Activated naive CD4-positive, alpha-beta T cell treated with anti-CD3 and anti-CD28 coated beads, Interleukin-2, amount 50 U/mL, for 24 hours (primary cell): ENCODE measurements at regions not wholly inside any gene's neighbourhood (a gene's known extent, or its start where the extent isn't known, plus 50 kb on each side); places are given as distances from the start of the nearest gene placed in this dataset.
"Not testable (repeated sequence)": the region's sequence is repeated elsewhere in the genome, so short reads cannot be mapped to it uniquely, and the experiment has no call there.

Experiments
- H3K27ac Mint-ChIP-seq: one replicate; pipeline ENCODE4 v1.8.0; 2021; ENCODE audit warnings: mild to moderate bottlenecking, mixed read lengths
- H3K27me3 Mint-ChIP-seq: one replicate; pipeline ENCODE4 v1.8.0; 2021; ENCODE audit warnings: mixed read lengths
- H3K36me3 Mint-ChIP-seq: one replicate; pipeline ENCODE4 v1.8.0; 2021; ENCODE audit warnings: mixed read lengths
- H3K4me1 Mint-ChIP-seq: one replicate; pipeline ENCODE4 v1.8.0; 2021; ENCODE audit warnings: mixed read lengths
- H3K4me3 Mint-ChIP-seq: one replicate; pipeline ENCODE4 v1.8.0; 2021; ENCODE audit warnings: mild to moderate bottlenecking, mixed read lengths
- H3K9me3 Mint-ChIP-seq: one replicate; pipeline ENCODE4 v1.8.0; 2021; ENCODE audit warnings: mixed read lengths

DNA sequence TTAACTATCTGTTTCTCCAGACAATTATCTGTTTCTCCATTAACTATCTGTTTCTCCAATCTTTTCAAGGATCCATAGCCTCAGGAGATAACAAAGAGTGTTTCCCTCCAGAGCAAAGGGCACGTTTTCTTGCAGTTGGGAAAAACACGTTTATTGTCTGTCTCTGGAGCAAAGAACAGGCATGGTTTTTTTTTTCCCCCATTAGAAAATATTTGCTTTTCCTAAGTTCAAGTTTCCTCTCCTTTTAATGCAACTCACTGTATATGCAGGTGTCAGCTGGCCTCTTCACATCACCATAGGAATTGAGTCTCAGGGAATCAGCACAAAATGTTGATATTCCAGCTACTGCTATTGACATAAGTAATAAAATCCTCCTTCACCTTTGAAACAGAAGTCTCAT is 984.4 kb downstream of the RAB28 start:
- no peaks in the 10 kb centered on the region for H3K27me3 Mint-ChIP-seq
- no peaks in the 10 kb centered on the region for H3K9me3 Mint-ChIP-seq
- H3K27ac Mint-ChIP-seq = no peak overlapping the region
- H3K36me3 Mint-ChIP-seq = no peaks in the 10 kb centered on the region
- no peaks in the 10 kb centered on the region for H3K4me1 Mint-ChIP-seq
- H3K4me3 Mint-ChIP-seq = no peak overlapping the region

DNA sequence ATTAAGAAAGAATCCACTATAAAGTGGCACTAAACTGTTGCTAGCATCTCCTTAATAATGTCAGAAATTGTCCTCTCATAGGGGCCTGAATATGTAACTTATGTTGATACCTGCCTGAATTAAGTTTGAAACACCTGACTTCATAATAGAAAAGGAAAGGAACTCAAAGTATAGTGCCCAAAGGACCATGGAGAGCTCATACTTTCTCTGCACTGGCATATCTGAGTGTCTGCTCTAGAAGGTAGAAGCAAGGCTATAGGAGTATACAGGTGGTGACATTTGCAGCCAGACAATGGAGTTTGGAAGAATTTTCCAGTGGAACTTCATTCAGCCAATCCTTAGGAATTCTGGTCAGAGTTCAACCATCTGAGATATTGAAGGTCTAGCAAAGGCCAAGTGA is 988.9 kb downstream of the RAB28 start:
- Mint-ChIP-seq H3K4me1 (no peaks in the 10 kb centered on the region), H3K27me3 (no peaks in the 10 kb centered on the region), H3K36me3 (no peaks in the 10 kb centered on the region), H3K9me3 (peaks cover 9% of the 10 kb centered on the region), H3K27ac (no peak overlapping the region), H3K4me3 (no peak overlapping the region)

DNA sequence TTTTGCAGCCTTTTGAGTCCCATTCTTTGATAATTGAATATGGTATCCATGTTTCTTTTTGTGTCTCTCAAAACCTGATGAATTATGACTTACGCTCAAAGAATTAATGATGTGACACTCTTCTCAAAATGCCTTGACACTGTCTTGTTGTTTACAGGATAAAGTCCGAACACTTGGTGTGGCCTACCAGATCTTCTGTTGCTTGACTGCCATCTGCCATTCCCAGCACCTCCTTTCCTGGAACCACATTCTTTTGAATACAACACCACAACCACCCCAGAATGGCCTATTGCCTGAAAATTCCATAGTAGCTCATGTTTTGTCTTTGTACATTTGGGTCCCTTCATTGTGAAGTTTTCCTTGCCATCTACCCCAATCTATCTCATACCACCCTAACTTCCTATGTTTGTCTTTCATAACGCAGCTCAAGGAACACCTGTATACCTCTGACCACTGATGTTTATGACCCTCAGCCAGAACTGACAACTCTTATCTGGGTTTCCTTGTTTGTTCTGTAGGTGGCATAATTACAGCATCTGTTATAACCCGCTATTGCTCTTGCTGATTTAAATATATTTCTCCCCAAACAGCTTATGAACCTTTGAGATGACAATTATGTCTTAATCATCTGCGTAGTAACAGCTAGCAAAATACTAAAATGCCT is 991.3 kb downstream of the RAB28 start:
- H3K27me3 Mint-ChIP-seq = no peaks in the 10 kb centered on the region
- H3K36me3 Mint-ChIP-seq = no peaks in the 10 kb centered on the region
- no peaks in the 10 kb centered on the region for H3K4me1 Mint-ChIP-seq
- H3K4me3 Mint-ChIP-seq = no peak overlapping the region
- H3K27ac Mint-ChIP-seq = no peak overlapping the region
- peaks cover 15% of the 10 kb centered on the region for H3K9me3 Mint-ChIP-seq

DNA sequence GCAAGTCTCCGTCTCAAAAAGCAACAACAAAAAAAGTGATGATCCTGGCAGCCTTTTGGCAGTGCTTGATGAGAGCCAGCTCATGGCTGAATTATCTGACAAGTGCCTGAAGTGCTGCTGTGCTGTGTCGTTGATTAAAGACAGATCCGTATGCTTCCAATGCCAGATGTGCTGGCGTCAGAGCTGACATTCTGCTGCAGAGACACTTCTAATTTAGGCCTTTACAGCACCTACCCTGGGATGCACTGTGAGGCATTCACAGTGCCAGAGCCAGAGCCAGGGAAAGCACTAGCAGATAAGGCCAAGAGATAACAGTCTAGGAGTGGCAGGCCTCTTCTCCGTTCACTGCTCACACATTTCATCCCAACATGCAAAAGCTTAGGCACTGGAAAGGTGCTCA is 995.5 kb downstream of the RAB28 start:
- Mint-ChIP-seq H3K9me3 (peaks cover 15% of the 10 kb centered on the region), H3K27ac (no peak overlapping the region), H3K4me1 (no peaks in the 10 kb centered on the region), H3K27me3 (no peaks in the 10 kb centered on the region), H3K4me3 (no peak overlapping the region), H3K36me3 (no peaks in the 10 kb centered on the region)

DNA sequence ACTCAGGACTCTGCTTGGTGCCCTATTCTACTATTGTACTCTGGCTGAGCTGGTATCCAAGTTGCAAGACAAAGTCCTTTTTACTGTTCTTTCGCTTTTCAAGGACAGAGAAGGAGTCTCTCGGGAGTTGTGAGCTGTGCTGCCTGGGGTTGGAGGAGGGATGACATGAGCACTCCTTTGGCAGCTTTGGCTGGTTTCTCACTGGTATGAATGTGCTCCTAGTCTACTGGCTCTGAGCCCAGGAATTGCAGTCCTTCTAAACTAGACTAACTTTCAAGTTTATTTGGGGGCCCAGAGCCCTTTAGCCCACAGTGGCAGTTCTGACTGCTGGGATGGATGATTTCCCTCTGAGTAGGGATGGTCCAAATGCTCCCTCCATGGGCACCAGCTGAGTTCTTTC is 997.1 kb downstream of the RAB28 start:
- H3K9me3 Mint-ChIP-seq = peaks cover 8% of the 10 kb centered on the region
- H3K4me3 Mint-ChIP-seq = no peak overlapping the region
- no peaks in the 10 kb centered on the region for H3K27me3 Mint-ChIP-seq
- no peaks in the 10 kb centered on the region for H3K36me3 Mint-ChIP-seq
- H3K4me1 Mint-ChIP-seq = no peaks in the 10 kb centered on the region
- H3K27ac Mint-ChIP-seq = no peak overlapping the region

DNA sequence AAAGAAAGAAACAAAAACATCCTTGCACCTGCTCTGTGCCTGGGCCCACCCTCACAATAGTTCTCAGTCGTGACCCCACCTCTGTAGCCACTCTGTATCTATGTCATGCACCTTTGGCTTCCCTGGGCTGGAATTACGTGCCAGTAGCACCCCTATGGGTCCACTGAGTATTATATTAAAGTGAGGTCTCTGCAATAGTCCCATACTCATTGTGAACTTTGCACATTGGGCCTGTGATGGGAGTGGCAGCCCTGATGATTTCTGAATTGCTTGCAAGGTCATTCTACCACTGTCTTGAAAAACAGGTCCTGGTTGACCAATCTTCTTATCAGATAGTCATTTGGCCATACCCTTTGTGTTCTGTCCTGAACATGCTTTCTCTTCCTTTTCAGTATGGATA is 1012.1 kb downstream of the RAB28 start:
- Mint-ChIP-seq H3K36me3 (no peaks in the 10 kb centered on the region), H3K9me3 (peaks cover 11% of the 10 kb centered on the region), H3K27me3 (no peaks in the 10 kb centered on the region), H3K4me3 (no peak overlapping the region), H3K4me1 (no peaks in the 10 kb centered on the region), H3K27ac (no peak overlapping the region)

DNA sequence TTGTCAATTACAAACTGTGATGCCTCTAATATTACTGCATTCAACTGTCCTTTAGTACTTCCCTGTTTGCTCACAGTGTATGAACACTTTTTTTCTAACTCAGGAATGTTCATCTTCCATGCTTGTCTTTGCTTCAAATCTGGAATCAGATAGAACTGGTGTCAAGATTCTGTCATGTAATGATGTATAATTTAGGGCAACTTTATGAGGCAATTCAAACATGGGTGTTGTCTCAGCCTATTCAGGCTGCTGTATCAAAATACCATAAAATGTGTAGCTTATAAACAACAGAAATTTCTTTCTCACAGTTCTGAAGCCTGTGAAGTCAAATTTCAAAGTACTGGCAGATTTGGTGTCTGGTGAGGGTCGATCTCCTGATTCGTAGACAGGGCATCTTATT is 1012.9 kb downstream of the RAB28 start:
- Mint-ChIP-seq H3K36me3 (no peaks in the 10 kb centered on the region), H3K4me3 (no peak overlapping the region), H3K27me3 (no peaks in the 10 kb centered on the region)

DNA sequence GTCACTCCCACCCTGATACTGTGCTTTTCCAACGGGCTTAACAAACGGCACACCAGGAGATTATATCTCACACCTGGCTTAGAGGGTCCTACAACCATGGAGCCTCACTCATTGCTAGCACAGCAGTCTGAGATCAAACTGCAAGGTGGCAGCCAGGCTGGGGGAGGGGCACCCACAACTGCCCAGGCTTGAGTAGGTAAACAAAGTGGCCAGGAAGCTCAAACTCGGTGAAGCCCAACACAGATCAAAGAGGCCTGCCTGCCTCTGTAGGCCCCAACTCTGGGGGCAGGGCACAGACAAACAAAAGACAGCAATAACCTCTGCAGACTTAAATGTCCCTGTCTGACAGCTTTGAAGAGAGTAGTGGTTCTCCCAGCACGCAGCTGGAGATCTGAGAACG is 1022.6 kb downstream of the RAB28 start:
- H3K9me3 Mint-ChIP-seq, H3K27ac Mint-ChIP-seq, H3K36me3 Mint-ChIP-seq, H3K4me1 Mint-ChIP-seq, H3K4me3 Mint-ChIP-seq, H3K27me3 Mint-ChIP-seq: not testable (repeated sequence)

More for the DNA sequence above, 1012.9 kb downstream of the RAB28 start:
- Mint-ChIP-seq H3K9me3 (peaks cover 11% of the 10 kb centered on the region), H3K4me1 (no peaks in the 10 kb centered on the region), H3K27ac (no peak overlapping the region)

DNA sequence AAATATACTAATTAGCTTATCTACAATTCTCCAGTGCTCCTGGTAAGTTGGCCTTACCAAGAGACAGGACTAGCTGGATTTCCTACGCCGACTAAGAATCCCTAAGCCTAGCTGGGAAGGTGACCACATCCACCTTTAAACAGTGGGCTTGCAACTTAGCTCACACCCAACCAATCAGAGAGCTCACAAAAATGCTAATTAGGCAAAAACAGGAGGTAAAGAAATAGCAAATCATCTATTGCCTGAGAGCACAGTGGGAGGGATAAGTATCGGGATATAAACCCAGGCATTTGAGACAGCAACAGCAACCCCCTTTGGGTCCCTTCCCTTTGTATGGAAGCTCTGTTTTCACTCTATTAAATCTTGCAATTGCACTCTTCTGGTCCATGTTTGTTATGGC is 1025.0 kb downstream of the RAB28 start:
- Mint-ChIP-seq H3K27me3 (no peaks in the 10 kb centered on the region), H3K4me1 (no peaks in the 10 kb centered on the region), H3K36me3 (no peaks in the 10 kb centered on the region), H3K4me3 (no peak overlapping the region), H3K9me3 (no peaks in the 10 kb centered on the region), H3K27ac (no peak overlapping the region)

DNA sequence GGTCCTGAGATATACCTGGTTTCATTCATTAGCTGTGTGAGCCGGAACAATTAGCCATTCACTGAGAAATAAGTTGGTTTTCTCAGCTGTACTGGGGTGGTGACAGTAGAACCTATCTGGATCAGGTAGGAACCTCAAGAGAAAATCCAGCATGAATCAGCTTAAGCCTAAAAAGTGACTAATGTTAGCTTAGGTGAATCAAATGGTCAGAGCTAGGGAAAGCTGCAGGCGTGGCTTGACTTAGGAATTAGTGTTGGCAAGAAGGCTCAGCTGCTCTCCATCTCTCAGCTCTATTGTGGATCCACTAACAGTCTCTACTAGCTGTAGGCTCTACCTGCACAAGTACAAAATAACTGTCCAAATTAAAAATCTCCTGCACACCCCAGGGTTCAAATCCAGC is 1025.5 kb downstream of the RAB28 start:
- no peak overlapping the region for H3K27ac Mint-ChIP-seq
- no peaks in the 10 kb centered on the region for H3K36me3 Mint-ChIP-seq
- H3K9me3 Mint-ChIP-seq = no peaks in the 10 kb centered on the region
- H3K27me3 Mint-ChIP-seq = no peaks in the 10 kb centered on the region
- no peak overlapping the region for H3K4me3 Mint-ChIP-seq
- no peaks in the 10 kb centered on the region for H3K4me1 Mint-ChIP-seq

DNA sequence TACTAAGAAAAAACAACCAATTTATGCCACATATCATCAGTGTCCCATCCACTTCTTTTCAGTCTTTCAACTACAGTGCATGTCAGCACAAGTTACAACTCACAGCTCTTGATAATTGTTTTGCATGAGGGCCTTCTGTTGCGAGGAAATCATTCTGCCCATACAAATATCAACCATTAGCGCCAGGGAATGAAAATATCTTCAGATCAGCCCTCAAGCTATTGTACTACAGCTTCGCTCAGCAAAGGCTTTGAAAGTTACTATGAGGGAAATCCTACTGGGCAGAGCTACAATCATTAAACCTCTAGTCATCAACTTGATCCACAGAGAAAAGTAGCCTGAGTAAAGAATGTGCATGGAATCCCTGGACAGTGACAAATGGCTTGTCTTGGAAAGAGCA is 1023.6 kb upstream of the HS3ST1 start:
- H3K27me3 Mint-ChIP-seq = no peaks in the 10 kb centered on the region
- no peaks in the 10 kb centered on the region for H3K4me1 Mint-ChIP-seq
- H3K9me3 Mint-ChIP-seq = peaks cover 19% of the 10 kb centered on the region
- H3K27ac Mint-ChIP-seq = no peak overlapping the region
- no peaks in the 10 kb centered on the region for H3K36me3 Mint-ChIP-seq
- H3K4me3 Mint-ChIP-seq = no peak overlapping the region

DNA sequence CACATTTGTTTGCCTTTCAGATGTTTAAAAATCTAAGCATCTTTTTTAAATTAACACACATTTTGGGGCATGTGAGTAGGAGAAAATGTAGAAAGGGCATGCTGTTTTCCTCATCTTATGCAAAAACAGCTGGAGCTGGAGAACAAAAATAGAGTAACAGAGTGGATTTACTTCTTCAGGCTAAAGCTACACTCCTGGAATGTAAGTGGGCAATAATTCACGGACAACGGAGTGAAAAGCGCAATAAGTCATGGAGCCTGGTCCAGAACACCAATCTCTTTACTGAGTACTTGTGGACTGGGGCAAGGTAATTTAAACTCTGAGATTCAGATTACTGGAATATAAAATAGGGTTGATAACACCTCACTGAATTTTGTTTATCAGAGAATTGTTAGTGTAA is 1018.8 kb upstream of the HS3ST1 start:
- no peaks in the 10 kb centered on the region for H3K36me3 Mint-ChIP-seq
- no peaks in the 10 kb centered on the region for H3K4me1 Mint-ChIP-seq
- H3K27ac Mint-ChIP-seq = no peak overlapping the region
- peaks cover 19% of the 10 kb centered on the region for H3K9me3 Mint-ChIP-seq
- no peak overlapping the region for H3K4me3 Mint-ChIP-seq
- H3K27me3 Mint-ChIP-seq = no peaks in the 10 kb centered on the region

DNA sequence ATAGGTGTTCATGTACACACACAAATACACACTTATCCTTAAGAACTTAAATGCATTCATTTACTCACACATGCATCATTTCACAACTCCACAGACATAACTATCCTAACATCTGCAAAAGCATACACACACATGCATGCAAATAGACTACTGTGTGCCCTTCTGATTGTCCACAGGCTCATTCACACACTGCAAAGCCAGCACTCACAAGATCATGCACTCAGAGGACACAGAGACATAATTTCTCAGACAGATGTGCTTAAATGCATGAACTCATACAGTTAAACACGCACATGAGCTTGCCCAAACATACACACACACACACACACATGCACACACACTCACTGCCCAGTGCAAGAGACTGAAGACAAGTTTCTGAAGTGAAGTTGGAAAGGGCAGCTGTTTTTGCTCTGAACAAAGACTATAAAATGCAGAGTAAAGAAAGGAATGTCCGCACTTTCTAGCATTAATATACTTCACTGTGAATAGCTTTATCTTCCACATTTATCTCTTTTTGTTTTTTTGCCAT is 1018.0 kb upstream of the HS3ST1 start:
- Mint-ChIP-seq H3K27me3 (no peaks in the 10 kb centered on the region), H3K36me3 (no peaks in the 10 kb centered on the region), H3K9me3 (peaks cover 19% of the 10 kb centered on the region), H3K4me3 (no peak overlapping the region), H3K27ac (no peak overlapping the region), H3K4me1 (no peaks in the 10 kb centered on the region)

DNA sequence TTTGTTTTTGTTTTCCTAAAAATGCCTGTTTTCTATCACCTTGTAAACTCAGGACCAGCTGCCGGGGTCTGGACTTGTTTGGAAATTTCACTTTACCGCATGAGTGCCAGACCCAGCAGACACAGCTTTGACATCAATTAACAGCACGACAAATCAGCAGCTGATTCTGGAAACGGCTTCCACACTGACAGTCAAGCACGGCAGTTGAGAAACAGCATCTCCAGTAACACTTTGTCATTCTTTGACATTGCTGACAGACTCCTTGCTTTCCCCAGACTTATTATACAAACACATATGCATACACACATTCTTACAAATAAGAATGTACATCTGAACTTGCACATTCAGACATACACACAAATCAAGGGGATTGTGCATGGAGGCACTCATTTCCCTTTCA is 1017.6 kb upstream of the HS3ST1 start:
- H3K4me3 Mint-ChIP-seq = no peak overlapping the region
- H3K27me3 Mint-ChIP-seq = no peaks in the 10 kb centered on the region
- H3K27ac Mint-ChIP-seq = no peak overlapping the region

DNA sequence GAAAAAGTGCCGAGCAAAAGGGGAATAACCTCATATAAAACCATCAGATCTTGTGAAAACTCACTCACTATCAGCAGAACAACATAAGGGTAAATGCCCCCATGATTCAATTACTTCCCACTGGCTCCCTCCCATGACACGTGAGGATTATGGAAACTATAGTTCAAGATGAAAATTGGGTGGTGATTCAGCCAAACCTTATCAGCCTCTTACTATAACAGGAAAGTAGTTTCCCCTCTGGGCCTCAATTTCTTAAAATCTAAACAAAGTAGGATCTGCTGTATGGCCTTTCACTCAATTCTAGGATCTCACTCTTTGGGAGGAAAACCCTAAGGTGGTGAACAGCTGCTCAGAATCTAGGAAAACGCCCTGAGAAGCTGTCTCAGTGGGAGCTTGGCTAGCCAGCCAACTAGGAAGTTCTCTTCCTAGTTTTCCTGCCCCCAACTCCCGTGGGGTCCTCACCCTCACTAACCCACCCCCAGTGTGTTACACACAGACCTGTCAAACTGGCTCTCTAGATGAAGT is 1017.1 kb upstream of the HS3ST1 start:
- Mint-ChIP-seq H3K27ac (no peak overlapping the region), H3K27me3 (no peaks in the 10 kb centered on the region), H3K9me3 (peaks cover 19% of the 10 kb centered on the region)

More for the DNA sequence above, 1017.6 kb upstream of the HS3ST1 start:
- H3K4me1 Mint-ChIP-seq = no peaks in the 10 kb centered on the region
- peaks cover 19% of the 10 kb centered on the region for H3K9me3 Mint-ChIP-seq
- H3K36me3 Mint-ChIP-seq = no peaks in the 10 kb centered on the region

DNA sequence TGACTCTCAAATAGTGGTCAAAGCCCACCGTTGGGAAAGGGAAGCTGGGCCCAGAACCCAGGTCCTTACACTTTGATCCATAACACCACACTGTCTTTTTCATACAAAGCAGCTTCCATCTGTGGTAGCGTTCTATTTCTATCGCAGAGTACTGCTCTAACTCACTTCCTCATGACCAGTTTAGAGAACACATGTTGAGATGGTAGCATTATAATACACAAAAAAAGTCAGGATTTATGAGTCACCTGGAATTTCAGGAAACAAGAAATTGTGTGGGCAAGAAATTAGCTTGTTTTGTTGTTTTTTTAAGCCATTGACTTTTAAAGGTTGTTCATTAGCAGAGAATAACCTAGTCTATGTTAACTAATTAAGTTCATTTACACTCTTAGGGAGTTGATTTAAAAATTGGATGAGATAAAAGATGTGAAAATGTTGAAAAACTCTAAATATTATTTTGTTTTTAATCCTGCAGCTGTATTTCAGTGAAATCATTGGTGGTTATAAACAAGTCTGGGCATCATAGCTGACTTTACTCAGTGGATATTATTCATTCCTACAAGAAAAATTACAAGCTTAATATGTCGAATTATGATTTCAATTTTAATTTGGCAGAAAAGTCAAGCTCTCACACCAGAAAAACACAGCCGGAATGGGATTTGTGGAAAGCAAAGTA is 1011.1 kb upstream of the HS3ST1 start:
- no peak overlapping the region for H3K27ac Mint-ChIP-seq
- H3K27me3 Mint-ChIP-seq = no peaks in the 10 kb centered on the region
- no peaks in the 10 kb centered on the region for H3K9me3 Mint-ChIP-seq
- H3K4me1 Mint-ChIP-seq = no peaks in the 10 kb centered on the region
- no peak overlapping the region for H3K4me3 Mint-ChIP-seq
- H3K36me3 Mint-ChIP-seq = no peaks in the 10 kb centered on the region

More for the DNA sequence above, 1017.1 kb upstream of the HS3ST1 start:
- Mint-ChIP-seq H3K4me3 (no peak overlapping the region), H3K4me1 (no peaks in the 10 kb centered on the region), H3K36me3 (no peaks in the 10 kb centered on the region)
